Activated gamma-delta T cell (primary cell): ENCODE measurements at regions not wholly inside any gene's neighbourhood (a gene's known extent, or its start where the extent isn't known, plus 50 kb on each side); places are given as distances from the start of the nearest gene placed in this dataset.
"Not testable (repeated sequence)": the region's sequence is repeated elsewhere in the genome, so short reads cannot be mapped to it uniquely, and the experiment has no call there.

Source experiments
- DNase-seq: peaks from one replicate; lab custom pipeline; 2025; lab: John Stamatoyannopoulos, UW

- DNase-seq, result no peak
Observed at GRCh38 chr3:182399978-182400737, 393.1 kb upstream of the ATP11B start.

- DNase-seq, result no peak
Observed at GRCh38 chr3:182400838-182401237, 392.5 kb upstream of the ATP11B start.

GRCh38 chr3:182404031-182404430 lies 389.3 kb upstream of the ATP11B start:
- no peak for DNase-seq

GRCh38 chr3:182405759-182406158 lies 387.5 kb upstream of the ATP11B start:
- DNase-seq, result no peak

- DNase-seq, result no peak
Observed at GRCh38 chr3:182406786-182407185, 386.5 kb upstream of the ATP11B start.

- DNase-seq, result no peak
Observed at GRCh38 chr3:182410051-182410450, 383.3 kb upstream of the ATP11B start.

- DNase-seq, result no peak
Observed at GRCh38 chr3:182412066-182412465, 381.2 kb upstream of the ATP11B start.

- no peak for DNase-seq
Observed at GRCh38 chr3:182413061-182413460, 380.2 kb upstream of the ATP11B start.

- DNase-seq, result no peak
Observed at GRCh38 chr3:182413682-182414081, 379.6 kb upstream of the ATP11B start.

- DNase-seq, result no peak
Observed at GRCh38 chr3:182414586-182414985, 378.7 kb upstream of the ATP11B start.

- DNase-seq, result no peak
Observed at GRCh38 chr3:182420741-182421140, 372.6 kb upstream of the ATP11B start.

GRCh38 chr3:182424006-182424405 lies 369.3 kb upstream of the ATP11B start:
- no peak for DNase-seq

GRCh38 chr3:182425926-182426718 lies 367.2 kb upstream of the ATP11B start:
- not testable (repeated sequence) for DNase-seq

GRCh38 chr3:182431972-182432371 lies 361.3 kb upstream of the ATP11B start:
- DNase-seq, result not testable (repeated sequence)

GRCh38 chr3:182435860-182436259 lies 357.4 kb upstream of the ATP11B start:
- no peak for DNase-seq

GRCh38 chr3:182436547-182436946 lies 356.8 kb upstream of the ATP11B start:
- DNase-seq, result no peak

GRCh38 chr3:182438398-182438797 lies 354.9 kb upstream of the ATP11B start:
- DNase-seq, result no peak

GRCh38 chr3:182440101-182440500 lies 353.2 kb upstream of the ATP11B start:
- DNase-seq, result no peak

GRCh38 chr3:182445576-182445975 lies 347.7 kb upstream of the ATP11B start:
- no peak for DNase-seq

GRCh38 chr3:182450942-182451787 lies 342.1 kb upstream of the ATP11B start:
- DNase-seq, result no peak

GRCh38 chr3:182451871-182452270 lies 341.4 kb upstream of the ATP11B start:
- DNase-seq, result no peak

- DNase-seq, result no peak
Observed at GRCh38 chr3:182455011-182455410, 338.3 kb upstream of the ATP11B start.
